GM12878 (cell line): ENCODE measurements at regions not wholly inside any gene's neighbourhood (a gene's known extent, or its start where the extent isn't known, plus 50 kb on each side); places are given as distances from the start of the nearest gene placed in this dataset.

Source experiments
- ATAC-seq: fragments of 200-7000 bp; cut with Tn5 transposase; 3 replicates; pipeline ENCODE4 v1.9.1; 2020; ENCODE audit warnings: mild to moderate bottlenecking, moderate library complexity
- BruUV-seq: library from RNA; stranded (reverse); fragments of 400-500 nt; replicated peaks from 2 replicates; lab custom pipeline; 2021; lab: Mats Ljungman, UMichigan
- CTCF ChIA-PET: fragments of 300-600 bp; sonication (Branson Sonifier 250); formaldehyde crosslinking; extraction: SDS; loops from one replicate; lab custom pipeline; 2021; ENCODE audit warnings: inconsistent platforms; lab: Yijun Ruan, JAX
- POLR2A ChIA-PET: fragments of 350-600 bp; formaldehyde crosslinking; extraction: SDS; loops from one replicate; lab custom pipeline; 2021; ENCODE audit warnings: inconsistent platforms; lab: Charles Lee
- RAD21 ChIA-PET: fragments of 300-600 bp; sonication (Branson Sonifier 250); formaldehyde crosslinking; loops from one replicate; lab custom pipeline; 2023; ENCODE audit warnings: antibody characterized with exemption; ENCODE audit not compliant: unreplicated experiment; lab: Charles Lee
- SMC1A ChIA-PET: fragments of 300-600 bp; sonication (Branson Sonifier 250); formaldehyde crosslinking; loops from one replicate; lab custom pipeline; 2023; ENCODE audit not compliant: unreplicated experiment, uncharacterized antibody; lab: Charles Lee
- DNase-seq: peaks from one replicate; pipeline ENCODE4 v3.0.0-alpha.2; 2011; ENCODE audit warnings: low read depth, low spot score
- FAIRE-seq: peaks from 3 replicates; lab custom pipeline; 2011; peaks lifted over from hg19 to GRCh38; lab: Jason Lieb, UNC
- H2AFZ ChIP-seq: 2 replicates; pipeline ENCODE4 v1.6.0; 2011; ENCODE audit warnings: low read depth, low read length, control low read depth; ENCODE audit not compliant: control insufficient read depth
- H3K27ac ChIP-seq: 2 replicates; pipeline ENCODE4 v1.5.1; 2011; ENCODE audit warnings: control low read depth; ENCODE audit not compliant: control insufficient read depth, insufficient read depth
- H3K27me3 ChIP-seq, 2 experiments: replicated peaks in 1 of 2; 2 replicates each; pipeline versions ENCODE4 v1.6.0 to v1.6.1; 2011; ENCODE audit warnings: low read length in 1 of 2; ENCODE audit not compliant: control insufficient read depth in 2 of 2, insufficient read depth in 2 of 2
- H3K36me3 ChIP-seq, 2 experiments: 2 replicates each; pipeline ENCODE4 v1.5.1; 2011; ENCODE audit warnings: low read length in 1 of 2; ENCODE audit not compliant: control insufficient read depth in 2 of 2, insufficient read depth in 2 of 2
- H3K4me1 ChIP-seq: 2 replicates; pipeline ENCODE4 v1.6.1; 2011; ENCODE audit warnings: mild to moderate bottlenecking, low read length, moderate library complexity, mixed read lengths; ENCODE audit not compliant: control insufficient read depth, insufficient read depth
- H3K4me2 ChIP-seq: 2 replicates; pipeline ENCODE4 v1.6.0; 2011; ENCODE audit warnings: control low read depth; ENCODE audit not compliant: control insufficient read depth, insufficient read depth
- H3K4me3 ChIP-seq: fragments of 200-600 bp; sonication (generic); 2 replicates; pipeline ENCODE4 v1.5.1; 2016
- H3K79me2 ChIP-seq: 2 replicates; pipeline ENCODE4 v1.6.0; 2011; ENCODE audit warnings: low read length; ENCODE audit not compliant: control insufficient read depth, insufficient read depth
- H3K9ac ChIP-seq: 2 replicates; pipeline ENCODE4 v1.8.0; 2011; ENCODE audit warnings: low read length, control low read depth, mixed read lengths; ENCODE audit not compliant: control insufficient read depth, insufficient read depth
- H3K9me3 ChIP-seq: replicated peaks from 3 replicates; pipeline ENCODE4 v1.5.1; 2011; ENCODE audit warnings: mild to moderate bottlenecking, low read length; ENCODE audit not compliant: control insufficient read depth, insufficient read depth
- H4K20me1 ChIP-seq: 2 replicates; pipeline ENCODE4 v1.6.0; 2011; ENCODE audit not compliant: control insufficient read depth, insufficient read depth
- BMI1 ChIP-seq: fragments of 450-650 bp; IDR thresholded peaks from 2 replicates; pipeline ENCODE4 v1.6.1; 2016; ENCODE audit warnings: mild to moderate bottlenecking, moderate library complexity, borderline replicate concordance
- CHD4 ChIP-seq: fragments of 200-600 bp; sonication (generic); IDR thresholded peaks from 2 replicates; pipeline ENCODE4 v1.6.1; 2016; ENCODE audit warnings: mild to moderate bottlenecking
- FOXM1 ChIP-seq: IDR thresholded peaks from 2 replicates; pipeline ENCODE4 v1.6.1; 2012; ENCODE audit warnings: low read depth, mild to moderate bottlenecking, inconsistent platforms, low read length, moderate library complexity
- HDAC6 ChIP-seq: fragments of 200-600 bp; sonication (generic); IDR thresholded peaks from one replicate; pipeline ENCODE4 v1.8.0; 2017; ENCODE audit warnings: antibody characterized with exemption; ENCODE audit not compliant: unreplicated experiment
- IKZF2 ChIP-seq, 2 experiments: fragments of 450-650 bp; IDR thresholded peaks; 2 replicates each; pipeline ENCODE4 v1.6.1; 2017; ENCODE audit warnings: mild to moderate bottlenecking in 2 of 2, moderate library complexity in 2 of 2
- IRF4 ChIP-seq: IDR thresholded peaks from 2 replicates; pipeline ENCODE4 v1.6.1; 2011; ENCODE audit warnings: low read depth, low read length
- NR2C2 ChIP-seq: IDR thresholded peaks from 2 replicates; pipeline ENCODE4 v1.6.1; 2011; ENCODE audit warnings: borderline replicate concordance, low read depth; ENCODE audit not compliant: control insufficient read depth, insufficient read length
- PAX5 ChIP-seq: IDR thresholded peaks from 2 replicates; pipeline ENCODE4 v1.6.1; 2011; ENCODE audit warnings: low read depth, low read length, borderline replicate concordance
- RAD21 ChIP-seq: IDR thresholded peaks from 2 replicates; pipeline ENCODE4 v1.6.1; 2011; ENCODE audit warnings: mild to moderate bottlenecking, low read depth, low read length, moderate library complexity; ENCODE audit not compliant: insufficient read depth
- RB1 ChIP-seq: fragments of 450-650 bp; formaldehyde crosslinking; IDR thresholded peaks from 2 replicates; pipeline ENCODE4 v1.6.1; 2017; ENCODE audit warnings: mild to moderate bottlenecking, borderline replicate concordance
- RUNX3 ChIP-seq: IDR thresholded peaks from 2 replicates; pipeline ENCODE4 v1.6.1; 2012; ENCODE audit warnings: low read length, inconsistent platforms
- SPI1 ChIP-seq: IDR thresholded peaks from 2 replicates; pipeline ENCODE4 v1.6.1; 2011; ENCODE audit warnings: low read depth, mild to moderate bottlenecking, low read length, moderate library complexity, borderline replicate concordance; ENCODE audit not compliant: insufficient read depth
- SUZ12 ChIP-seq: fragments of 200-600 bp; sonication (generic); IDR thresholded peaks from one replicate; pipeline ENCODE4 v1.6.1; 2018; ENCODE audit warnings: antibody characterized with exemption, mild to moderate bottlenecking; ENCODE audit not compliant: unreplicated experiment
- ZBTB11 ChIP-seq: fragments of 450-650 bp; formaldehyde crosslinking; IDR thresholded peaks from 2 replicates; pipeline ENCODE4 v1.5.0; 2022; ENCODE audit warnings: mild to moderate bottlenecking, missing genetic modification characterization
- ZBTB4 ChIP-seq: fragments of 450-650 bp; formaldehyde crosslinking; IDR thresholded peaks from 2 replicates; pipeline ENCODE4 v1.4.0; 2022; ENCODE audit warnings: mild to moderate bottlenecking, moderate library complexity
- WGBS: methylation state at CpG from one replicate; pipeline ENCODE4 v1.1.6; 2016; ENCODE audit warnings: low lambda C conversion rate; ENCODE audit not compliant: insufficient replicate concordance, insufficient coverage; ENCODE audit errors: missing lambda C conversion rate; 5-methylcytosine and 5-hydroxymethylcytosine counted together
- in situ Hi-C: fragments of 300-500 bp; cut with MboI; formaldehyde crosslinking; loops from 9 replicates; pipeline ENCODE4 v1.14.3; 2018; ENCODE audit warnings: mixed read lengths
- intact Hi-C: fragments of 100-400 bp; cut with micrococcal nuclease; formaldehyde crosslinking; loops from one replicate; pipeline ENCODE4 v1.14.2; 2022; ENCODE audit not compliant: unreplicated experiment

GRCh38 chr13:94928127-94928775, 215.9 kb upstream of the SOX21 start:
- no peak overlapping the region for H3K4me2 ChIP-seq
- H3K79me2 ChIP-seq: no peaks in the 10 kb centered on the region
- FAIRE-seq: no peak
- TF ChIP-seq NR2C2 (no peak), SPI1 (no peak), RUNX3 (no peak), HDAC6 (no peak), IKZF2 (IDR thresholded peaks at IDR 0.05) (no peak), ZBTB4 (no peak), RB1 (no peak), FOXM1 (no peak), IRF4 (no peak), BMI1 (no peak), CHD4 (no peak), ZBTB11 (no peak), PAX5 (no peak), SUZ12 (no peak), RAD21 (no peak)
- peaks cover 3% of the 10 kb centered on the region for H3K4me1 ChIP-seq
- intact Hi-C loops (no loop called here), in situ Hi-C loops (no loop called here)
- no peak overlapping the region for H3K9ac ChIP-seq
- DNase-seq: no peak
- CTCF ChIA-PET: no interaction called here
- BruUV-seq: no TSS peak
- H3K9me3 ChIP-seq: no peaks in the 10 kb centered on the region; the same call in 2 of the 3 replicates
- H3K36me3 ChIP-seq: no peaks in the 10 kb centered on the region
- SMC1A ChIA-PET: no interaction called here
- no peak overlapping the region for H2AFZ ChIP-seq
- H4K20me1 ChIP-seq: no peaks in the 10 kb centered on the region
- H3K27me3 ChIP-seq: no peaks in the 10 kb centered on the region
- no peak overlapping the region for H3K4me3 ChIP-seq
- no peak for ATAC-seq
- H3K27ac ChIP-seq: no peak overlapping the region
- WGBS: 40% methylated on average over 5 of the region's 5 CpGs
- POLR2A ChIA-PET: no interaction called here
- RAD21 ChIA-PET: no interaction called here
